Occipital lobe (tissue), 1 donor: ENCODE measurements at regions not wholly inside any gene's neighbourhood (a gene's known extent, or its start where the extent isn't known, plus 50 kb on each side); places are given as distances from the start of the nearest gene placed in this dataset.

Source experiments
- DNase-seq: peaks from one replicate; lab custom pipeline; 2025; lab: John Stamatoyannopoulos, UW

GRCh38 chr2:15733867-15734673 lies 142.4 kb downstream of the DDX1 start:
- DNase-seq = no peak

GRCh38 chr2:15734674-15735483 lies 143.2 kb downstream of the DDX1 start:
- DNase-seq = no peak

DNA sequence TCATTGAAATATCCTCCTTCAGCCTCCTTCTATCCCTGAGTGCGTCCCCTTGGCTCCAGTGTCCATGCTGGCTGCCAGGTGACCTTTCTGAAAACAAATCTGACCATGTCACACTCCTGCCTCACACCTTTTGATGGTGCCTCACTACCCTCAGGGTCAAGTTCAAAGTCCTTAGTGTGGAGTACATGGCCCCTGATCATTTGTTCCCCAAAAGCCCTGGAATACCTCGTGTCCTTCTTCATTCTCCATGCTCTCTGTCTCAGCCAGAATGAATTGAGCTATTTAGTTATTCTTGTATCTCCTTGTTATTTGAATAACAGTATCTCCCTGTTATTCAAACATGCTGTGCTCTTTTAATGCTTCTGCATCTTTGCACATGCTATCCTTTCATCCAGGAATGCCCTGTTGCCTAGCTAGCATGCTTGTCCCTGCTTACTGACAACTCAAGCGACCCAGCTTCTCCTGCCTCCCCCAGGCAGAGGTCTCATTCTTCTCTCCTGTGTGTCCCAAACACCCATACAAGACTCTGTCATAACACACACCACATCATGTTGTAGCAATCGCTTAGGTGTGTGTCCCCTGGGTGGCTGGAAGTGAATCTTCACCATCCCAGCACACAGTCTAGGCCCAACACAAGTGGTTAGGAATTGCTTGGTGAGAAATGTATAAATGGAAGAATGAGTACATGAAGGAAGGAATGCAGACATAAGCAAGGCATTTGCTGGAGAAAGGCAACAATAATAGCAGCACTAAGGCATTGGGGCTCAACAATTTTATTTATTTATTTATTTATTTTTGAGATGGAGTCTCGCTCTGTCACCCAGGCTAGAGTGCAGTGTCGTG lies 144.0 kb downstream of the DDX1 start:
- DNase-seq = no peak

GRCh38 chr2:15736396-15737180 lies 144.9 kb downstream of the DDX1 start:
- no peak for DNase-seq

DNA sequence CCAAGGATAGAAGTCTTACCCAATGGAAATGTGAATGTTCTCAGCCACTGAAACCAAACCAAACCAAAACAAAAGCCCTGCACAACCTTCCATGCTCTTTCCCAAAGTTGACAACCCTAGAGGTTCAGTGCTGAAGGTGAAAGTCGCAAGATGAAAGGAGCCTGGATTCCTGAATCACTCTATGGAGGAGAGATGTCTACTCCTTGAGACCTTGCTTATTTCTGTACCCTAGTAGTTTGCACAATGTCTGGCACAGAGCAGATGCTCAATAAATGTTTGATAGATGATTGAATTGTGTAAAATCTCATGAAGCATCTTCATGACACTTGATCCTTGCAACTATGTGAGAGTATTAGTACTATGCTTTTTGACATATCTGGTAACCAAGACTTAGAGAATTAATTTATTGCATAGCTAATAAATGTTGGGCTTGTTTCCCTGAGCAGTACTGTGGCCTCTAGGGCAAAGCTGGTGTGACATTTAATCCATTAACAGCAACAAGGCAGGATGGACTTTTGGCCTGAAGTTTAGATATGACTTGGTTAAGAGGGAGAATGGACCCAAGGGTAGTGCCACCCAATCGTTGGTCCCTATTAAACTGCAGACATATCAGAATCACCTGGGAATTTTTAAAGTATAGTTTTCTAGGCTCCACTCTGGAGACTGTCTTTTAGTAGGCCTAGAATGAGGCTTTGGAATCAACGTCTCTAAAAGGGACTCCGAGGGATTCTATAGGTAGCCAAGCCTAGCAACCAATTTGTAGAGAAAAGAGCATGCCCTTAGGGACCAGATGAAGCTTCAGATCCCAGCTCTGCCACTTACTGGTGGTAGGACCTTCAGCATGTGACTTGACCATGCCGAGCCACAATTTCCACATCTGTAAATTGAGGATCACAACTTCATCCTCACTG lies 145.9 kb downstream of the DDX1 start:
- DNase-seq = no peak

- no peak for DNase-seq
Measured at GRCh38 chr2:15738225-15738546, 146.5 kb downstream of the DDX1 start.

DNA sequence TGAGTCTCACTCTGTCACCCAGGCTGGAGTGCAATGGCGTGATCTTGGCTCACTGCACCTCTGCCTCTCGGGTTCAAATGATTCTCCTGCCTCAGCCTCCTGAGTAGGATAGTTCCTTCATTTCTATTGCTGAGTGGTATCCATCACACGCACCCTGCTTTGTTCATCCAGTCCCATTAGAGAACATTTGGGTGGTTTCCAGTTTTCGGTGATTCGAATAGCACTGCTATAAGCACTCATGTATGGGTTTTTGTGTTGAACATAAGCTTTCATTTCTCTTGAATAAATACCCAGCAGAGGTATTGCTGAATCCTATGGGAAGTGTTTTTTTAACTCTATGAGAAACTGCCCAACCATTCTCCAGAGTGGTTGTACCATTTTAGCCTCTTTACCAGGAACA lies 147.3 kb downstream of the DDX1 start:
- no peak for DNase-seq

DNA sequence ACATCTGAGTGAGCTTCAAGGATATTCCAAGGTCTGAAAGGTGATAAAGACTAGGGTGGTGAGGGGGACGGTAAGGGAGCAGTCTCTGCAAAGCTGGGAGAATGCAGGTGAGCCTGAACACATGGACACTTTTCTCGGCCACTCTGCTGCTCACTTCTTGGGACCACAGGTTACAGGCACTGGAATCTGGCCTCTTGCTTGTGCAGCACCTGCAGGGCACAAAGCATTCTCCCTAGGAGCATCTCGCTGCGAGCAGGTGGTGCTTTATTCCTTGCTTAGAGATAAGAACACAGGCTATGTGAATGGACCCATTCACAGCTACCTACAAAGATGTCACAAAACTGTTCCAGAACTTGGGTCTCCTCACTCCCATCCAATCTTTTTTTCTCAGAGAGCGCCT lies 153.2 kb downstream of the DDX1 start:
- DNase-seq = no peak

- DNase-seq = no peak
Measured at GRCh38 chr2:15745350-15745749, 153.7 kb downstream of the DDX1 start.

DNA sequence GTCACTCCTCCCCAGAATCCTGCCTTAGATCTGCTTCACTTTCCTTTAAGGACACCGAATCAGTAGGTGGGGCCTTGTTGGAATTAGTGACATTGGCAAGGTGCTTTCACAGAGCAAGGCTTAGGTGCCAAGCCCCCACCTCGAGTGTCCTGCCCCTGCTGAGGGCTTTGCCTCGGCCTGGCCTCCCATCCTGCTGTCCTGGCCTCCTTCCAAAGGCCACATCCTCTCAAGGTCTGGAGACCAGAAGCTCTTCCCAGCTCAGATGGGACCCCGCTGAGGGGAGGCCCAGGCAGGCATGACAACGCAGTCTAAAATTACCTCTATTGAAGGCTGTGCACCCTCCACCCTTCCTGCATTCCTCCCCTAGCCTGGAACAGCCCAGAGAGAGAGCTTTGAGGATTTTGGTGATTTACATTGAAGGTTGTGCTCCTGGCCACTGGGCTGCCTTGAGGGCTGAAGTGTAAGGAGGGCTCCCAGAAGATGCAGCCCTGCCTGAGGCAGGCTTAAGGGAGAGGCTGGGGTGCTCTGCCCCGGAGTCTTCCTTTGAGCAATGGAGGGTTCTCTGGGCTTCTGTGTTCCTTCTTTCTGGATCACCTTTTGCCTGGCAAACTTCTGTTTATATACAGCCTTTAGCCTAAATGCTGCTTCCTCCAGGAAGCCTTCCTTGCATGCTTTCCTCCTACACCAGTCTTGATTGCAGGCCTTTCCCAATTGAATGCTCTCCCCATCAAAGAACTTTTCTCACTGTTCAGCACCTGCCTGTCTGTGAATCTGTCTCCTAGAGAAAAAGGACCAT lies 154.4 kb downstream of the DDX1 start:
- DNase-seq = no peak

GRCh38 chr2:15746703-15747550 lies 155.3 kb downstream of the DDX1 start:
- no peak for DNase-seq

GRCh38 chr2:15747603-15748471 lies 156.2 kb downstream of the DDX1 start:
- DNase-seq = no peak

DNA sequence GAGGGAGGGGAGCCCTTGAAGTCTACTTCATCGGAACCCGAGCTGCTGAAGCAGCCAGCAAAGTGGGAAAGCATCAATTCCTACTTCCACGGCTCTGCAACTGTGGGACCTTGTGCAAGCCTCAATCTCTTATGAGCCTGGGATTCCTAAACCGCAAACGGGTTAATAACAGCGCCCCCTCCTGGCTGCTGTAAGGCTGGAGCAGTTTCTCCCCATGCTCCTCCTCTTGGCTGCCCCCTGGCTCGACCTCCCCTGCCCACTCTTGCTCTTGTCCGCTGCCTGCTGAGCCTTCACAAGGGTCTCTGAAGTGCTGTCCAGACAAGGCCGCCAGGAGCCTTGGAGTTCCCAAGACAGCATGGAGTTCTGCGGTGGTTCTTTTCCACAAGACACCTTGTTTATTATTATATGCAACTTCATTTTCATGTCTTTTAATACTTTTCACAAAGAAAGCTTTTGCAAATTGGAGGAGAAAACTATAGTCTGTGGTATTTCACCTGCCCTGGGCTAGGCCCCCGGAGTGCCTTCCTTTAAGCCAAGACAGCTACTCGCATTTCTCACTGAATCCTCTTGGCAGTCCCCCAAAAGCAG lies 157.2 kb downstream of the DDX1 start:
- DNase-seq = no peak

- DNase-seq = no peak
Measured at GRCh38 chr2:15749460-15750432, 158.1 kb downstream of the DDX1 start.

DNA sequence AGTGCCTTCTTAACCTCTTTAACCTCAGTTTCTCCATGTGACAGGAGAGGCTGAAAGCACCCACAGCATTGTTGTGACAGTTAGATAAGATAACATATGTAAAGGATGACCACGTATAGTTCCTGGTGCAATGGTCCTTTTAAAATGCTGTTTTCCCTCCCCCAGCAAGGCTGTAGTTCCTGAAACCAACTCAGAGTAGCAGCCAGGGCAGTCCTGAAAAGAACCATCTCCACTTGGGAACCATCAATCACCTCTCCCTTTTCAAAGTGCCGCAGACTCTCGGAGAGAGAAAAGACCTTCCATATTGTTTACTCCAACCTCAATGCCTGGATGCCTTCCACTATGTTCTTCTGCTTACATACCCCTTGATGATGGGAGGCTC lies 158.8 kb downstream of the DDX1 start:
- no peak for DNase-seq

DNA sequence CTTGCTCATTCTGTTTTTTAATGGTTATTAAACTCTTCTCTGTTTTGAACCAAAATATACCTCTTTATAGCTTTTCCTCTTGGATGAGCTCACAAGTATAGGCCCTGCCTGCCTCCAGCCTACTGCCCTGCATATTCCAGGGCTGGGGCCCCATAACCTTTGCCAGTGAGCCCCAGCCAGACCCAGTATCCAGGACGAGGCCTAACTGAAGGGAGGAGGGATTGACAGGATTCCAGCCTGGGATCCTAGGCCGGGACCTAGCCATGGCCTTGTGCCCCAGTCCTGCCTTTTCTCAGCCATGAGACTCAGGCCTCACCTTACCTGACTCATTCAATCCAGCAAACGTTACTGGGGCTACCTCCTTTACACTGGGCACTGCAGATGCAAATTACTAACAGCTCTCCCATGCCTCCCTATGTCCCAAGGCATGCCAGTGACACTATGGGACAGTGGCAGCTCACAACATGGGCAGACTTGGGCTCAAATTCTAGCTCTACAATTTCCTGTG lies 159.2 kb downstream of the DDX1 start:
- DNase-seq = no peak
